Lower lobe of right lung (tissue), 2 donors: ENCODE measurements at regions not wholly inside any gene's neighbourhood (a gene's known extent, or its start where the extent isn't known, plus 50 kb on each side); places are given as distances from the start of the nearest gene placed in this dataset.

ENCODE experiments used
- ATAC-seq, 2 donors: fragments of 200-7000 bp; cut with Tn5 transposase; one replicate each; pipeline ENCODE4 v1.9.1; 2020 to 2022; ENCODE audit warnings: mild to moderate bottlenecking in 2 of 2, moderate library complexity in 2 of 2
- DNase-seq: peaks from one replicate; pipeline ENCODE4 v3.0.0-alpha.2; 2020
- H3K27ac ChIP-seq: fragments of 200-600 bp; one replicate; pipeline ENCODE4 v1.8.0; 2022
- H3K27me3 ChIP-seq: fragments of 200-600 bp; one replicate; pipeline ENCODE4 v1.8.0; 2022; ENCODE audit warnings: low read depth
- H3K36me3 ChIP-seq: fragments of 200-600 bp; one replicate; pipeline ENCODE4 v1.8.0; 2022; ENCODE audit warnings: mild to moderate bottlenecking
- H3K4me1 ChIP-seq: fragments of 200-600 bp; one replicate; pipeline ENCODE4 v1.8.0; 2022
- H3K4me3 ChIP-seq: fragments of 200-600 bp; one replicate; pipeline ENCODE4 v1.8.0; 2022; ENCODE audit warnings: mild to moderate bottlenecking
- H3K9me3 ChIP-seq: fragments of 200-600 bp; one replicate; pipeline ENCODE4 v1.8.0; 2022
- CTCF ChIP-seq: fragments of 200-600 bp; IDR thresholded peaks from one replicate; pipeline ENCODE4 v1.8.0; 2022; ENCODE audit warnings: antibody characterized with exemption, mild to moderate bottlenecking
- intact Hi-C: fragments of 100-400 bp; cut with DNase I; formaldehyde crosslinking; loops from one replicate; pipeline ENCODE4 v1.11.0; 2022
- donor health status: DM: no; HTN: yes; CAD: no; lungs with severe emphysema.

- Histone ChIP-seq H3K4me3 (no peak overlapping the region), H3K4me1 (no peaks in the 10 kb centered on the region), H3K27ac (no peak overlapping the region), H3K36me3 (no peaks in the 10 kb centered on the region), H3K9me3 (peaks cover 8% of the 10 kb centered on the region), H3K27me3 (no peaks in the 10 kb centered on the region)
- intact Hi-C loops = no loop called here
- TF ChIP-seq CTCF = no peak
- DNase-seq (no peak), ATAC-seq (no peak)
Measured at GRCh38 chr12:118617611-118618450, 241.5 kb downstream of the SUDS3 start.

- intact Hi-C loops = no loop called here
- Histone ChIP-seq H3K27ac (no peak overlapping the region), H3K4me1 (no peaks in the 10 kb centered on the region), H3K36me3 (no peaks in the 10 kb centered on the region), H3K4me3 (no peak overlapping the region), H3K27me3 (no peaks in the 10 kb centered on the region), H3K9me3 (no peaks in the 10 kb centered on the region)
- DNase-seq = no peak
- no peak for TF ChIP-seq CTCF
- no peak for ATAC-seq
Measured at GRCh38 chr12:118618695-118619094, 242.3 kb downstream of the SUDS3 start.

GRCh38 chr12:118625050-118625675 lies 248.8 kb downstream of the SUDS3 start:
- H3K36me3 ChIP-seq = no peaks in the 10 kb centered on the region
- intact Hi-C loops = no loop called here
- no peak overlapping the region for H3K27ac ChIP-seq
- TF ChIP-seq CTCF = no peak
- H3K4me1 ChIP-seq = no peaks in the 10 kb centered on the region
- DNase-seq (no peak), ATAC-seq (peak in 1 of 2 donors; percentile 65)
- H3K4me3 ChIP-seq = no peak overlapping the region
- no peaks in the 10 kb centered on the region for H3K9me3 ChIP-seq
- no peaks in the 10 kb centered on the region for H3K27me3 ChIP-seq

GRCh38 chr12:118633071-118633470 lies 256.7 kb downstream of the SUDS3 start:
- TF ChIP-seq CTCF = no peak
- no peaks in the 10 kb centered on the region for H3K4me1 ChIP-seq
- no peaks in the 10 kb centered on the region for H3K27me3 ChIP-seq
- H3K9me3 ChIP-seq = no peaks in the 10 kb centered on the region
- H3K4me3 ChIP-seq = no peak overlapping the region
- intact Hi-C loops = no loop called here
- no peaks in the 10 kb centered on the region for H3K36me3 ChIP-seq
- ATAC-seq (no peak), DNase-seq (no peak)
- no peak overlapping the region for H3K27ac ChIP-seq

GRCh38 chr12:118635276-118635675 lies 258.9 kb downstream of the SUDS3 start:
- H3K4me1 ChIP-seq = no peaks in the 10 kb centered on the region
- no peak overlapping the region for H3K27ac ChIP-seq
- intact Hi-C loops = no loop called here
- H3K9me3 ChIP-seq = no peaks in the 10 kb centered on the region
- no peaks in the 10 kb centered on the region for H3K27me3 ChIP-seq
- ATAC-seq (no peak), DNase-seq (no peak)
- no peak for TF ChIP-seq CTCF
- H3K4me3 ChIP-seq = no peak overlapping the region
- no peaks in the 10 kb centered on the region for H3K36me3 ChIP-seq
